SK-N-SH (cell line): ENCODE measurements at regions not wholly inside any gene's neighbourhood (a gene's known extent, or its start where the extent isn't known, plus 50 kb on each side); places are given as distances from the start of the nearest gene placed in this dataset.

ENCODE experiments used
- CTCF ChIA-PET: fragments of 300-600, 350-600 bp; formaldehyde crosslinking; extraction: SDS; loops from one replicate; lab custom pipeline; 2021; lab: Yijun Ruan, JAX
- POLR2A ChIA-PET: fragments of 350-600 bp; sonication (Branson Sonifier 250); formaldehyde crosslinking; extraction: SDS; loops from one replicate; lab custom pipeline; 2020; ENCODE audit warnings: antibody characterized with exemption, inconsistent platforms; lab: Yijun Ruan, JAX
- DNase-seq: peaks from one replicate; pipeline ENCODE4 v3.0.0; 2012
- H2AFZ ChIP-seq: fragments of 200-600 bp; sonication (generic); 2 replicates; pipeline ENCODE4 v1.8.1; 2016; ENCODE audit warnings: antibody characterized with exemption, mild to moderate bottlenecking, low read depth
- H3F3A ChIP-seq: fragments of 200-600 bp; sonication (generic); replicated peaks from 2 replicates; pipeline ENCODE3; 2016; ENCODE audit warnings: antibody characterized with exemption, mild to moderate bottlenecking; ENCODE audit not compliant: insufficient read depth
- H3K27ac ChIP-seq, 2 experiments: fragments of 200-500 bp in 1 of 2; fragments of 200-600 bp in 1 of 2; sonication (Bioruptor generic) in 1 of 2; sonication (generic), shearing (Covaris generic) in 1 of 2; 2 replicates each; pipeline versions ENCODE4 v1.5.1 to v1.6.1; 2014 to 2016; ENCODE audit warnings: low read depth in 2 of 2, inconsistent platforms in 1 of 2, low read length in 1 of 2, mild to moderate bottlenecking in 1 of 2, mixed read lengths in 1 of 2
- H3K27me3 ChIP-seq: fragments of 200-600 bp; sonication (generic), shearing (Covaris generic); 2 replicates; pipeline ENCODE4 v1.6.1; 2016; ENCODE audit warnings: mixed run types; ENCODE audit not compliant: insufficient read depth
- H3K36me3 ChIP-seq, 2 experiments: fragments of 200-500 bp in 1 of 2; fragments of 200-600 bp in 1 of 2; sonication (Bioruptor generic) in 1 of 2; sonication (generic) in 1 of 2; replicated peaks in 1 of 2; 2 replicates each; pipeline versions ENCODE3 to v1.5.1; 2014 to 2016; ENCODE audit warnings: low read length in 1 of 2, mild to moderate bottlenecking in 1 of 2; ENCODE audit not compliant: insufficient read depth in 2 of 2, control insufficient read depth in 1 of 2
- H3K4me1 ChIP-seq, 2 experiments: fragments of 200-500 bp in 1 of 2; fragments of 200-600 bp in 1 of 2; sonication (Bioruptor generic) in 1 of 2; sonication (generic), shearing (Covaris generic) in 1 of 2; 2 replicates each; pipeline versions ENCODE4 v1.5.1 to v1.6.1; 2014 to 2016; ENCODE audit warnings: low read depth in 1 of 2, low read length in 1 of 2, mixed run types in 1 of 2; ENCODE audit not compliant: insufficient read depth in 2 of 2, control insufficient read depth in 1 of 2
- H3K4me2 ChIP-seq: fragments of 200-600 bp; sonication (generic), shearing (Covaris generic); 2 replicates; pipeline ENCODE4 v1.6.1; 2017; ENCODE audit warnings: mixed run types
- H3K4me3 ChIP-seq, 2 experiments: fragments of 200-500 bp in 1 of 2; fragments of 200-600 bp in 1 of 2; sonication (Bioruptor generic) in 1 of 2; sonication (generic), shearing (Covaris generic) in 1 of 2; 2 replicates each; pipeline versions ENCODE4 v1.5.1 to v1.8.1; 2014 to 2016; ENCODE audit warnings: low read depth in 2 of 2, inconsistent platforms in 1 of 2, low read length in 1 of 2, mild to moderate bottlenecking in 1 of 2, mixed read lengths in 1 of 2, moderate library complexity in 1 of 2
- H3K79me2 ChIP-seq: fragments of 200-600 bp; sonication (generic); 2 replicates; pipeline ENCODE4 v1.8.1; 2017; ENCODE audit warnings: mild to moderate bottlenecking; ENCODE audit not compliant: insufficient read depth
- H3K9ac ChIP-seq: fragments of 200-600 bp; sonication (generic); 2 replicates; pipeline ENCODE4 v1.6.1; 2017; ENCODE audit warnings: mixed run types
- H3K9me2 ChIP-seq: fragments of 200-600 bp; sonication (generic); 2 replicates; pipeline ENCODE4 v1.6.1; 2017; ENCODE audit warnings: mixed run types
- H3K9me3 ChIP-seq: fragments of 200-600 bp; sonication (generic); 2 replicates; pipeline ENCODE4 v1.6.1; 2017; ENCODE audit warnings: mixed run types, mild to moderate bottlenecking, moderate library complexity
- H4K20me1 ChIP-seq: fragments of 200-600 bp; sonication (generic); 2 replicates; pipeline ENCODE4 v1.6.1; 2017; ENCODE audit warnings: mild to moderate bottlenecking, mixed run types; ENCODE audit not compliant: insufficient read depth
- EP300 ChIP-seq, 2 experiments: IDR thresholded peaks; 2 replicates each; pipeline versions ENCODE4 v1.4.0 to v1.6.1; 2012; ENCODE audit warnings: borderline replicate concordance in 1 of 2, low read depth in 1 of 2, low read length in 1 of 2
- FOSL2 ChIP-seq: IDR thresholded peaks from 2 replicates; pipeline ENCODE4 v1.4.0; 2012; ENCODE audit warnings: low read depth, mild to moderate bottlenecking, moderate library complexity, borderline replicate concordance
- GATA2 ChIP-seq: sonication (generic); formaldehyde crosslinking; IDR thresholded peaks from 2 replicates; pipeline ENCODE4 v1.5.0; 2020; ENCODE audit warnings: mild to moderate bottlenecking, missing genetic modification reagents
- NRF1 ChIP-seq: IDR thresholded peaks from 2 replicates; pipeline ENCODE4 v1.6.1; 2012; ENCODE audit warnings: low read depth, mild to moderate bottlenecking, low read length
- RAD21 ChIP-seq: IDR thresholded peaks from 2 replicates; pipeline ENCODE4 v1.6.1; 2012; ENCODE audit warnings: mild to moderate bottlenecking, low read length
- RXRA ChIP-seq: IDR thresholded peaks from 2 replicates; pipeline ENCODE4 v1.4.0; 2012; ENCODE audit warnings: low read depth, mild to moderate bottlenecking, borderline replicate concordance
- SMC3 ChIP-seq: IDR thresholded peaks from 2 replicates; pipeline ENCODE4 v1.6.1; 2012; ENCODE audit warnings: low read depth, low read length, improper control_type of control experiment
- WGBS: methylation state at CpG from one replicate; pipeline ENCODE4 v1.1.6; 2017; ENCODE audit warnings: low lambda C conversion rate; 5-methylcytosine and 5-hydroxymethylcytosine counted together
- TF ChIP-seq, protein P1 (sequence below): IDR thresholded peaks from 2 replicates; pipeline ENCODE4 v1.4.0; 2012; ENCODE audit warnings: low read depth
- TF ChIP-seq, protein P2 (sequence below): fragments of 150-350 bp; IDR thresholded peaks from 2 replicates; pipeline ENCODE4 v1.6.1; 2017; ENCODE audit warnings: antibody characterized with exemption, low read length, low read depth, borderline replicate concordance
- TF ChIP-seq, protein P3 (sequence below): fragments of 200-600 bp; sonication (generic); IDR thresholded peaks from 2 replicates; pipeline ENCODE4 v1.6.1; 2017; ENCODE audit warnings: antibody characterized with exemption, mild to moderate bottlenecking, moderate library complexity

DNA sequence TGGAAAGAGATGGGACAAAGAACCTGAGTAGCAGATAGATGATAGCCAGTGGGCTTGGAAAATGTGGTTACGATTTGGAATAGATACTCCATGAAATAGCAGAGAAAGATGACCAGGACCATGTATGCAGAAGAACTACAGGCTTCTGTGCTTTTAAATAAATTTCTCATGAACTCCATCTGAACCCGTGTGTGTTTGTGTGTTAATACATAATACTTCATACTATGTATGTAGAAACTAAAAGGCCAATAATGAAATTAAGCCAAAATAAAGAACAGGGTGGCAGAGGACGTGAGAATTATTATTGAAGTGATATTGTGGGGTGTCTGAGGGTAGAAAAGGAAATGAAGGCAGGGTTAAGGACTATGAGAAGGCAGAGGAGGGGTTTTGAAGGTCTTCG lies 385.1 kb upstream of the RPS23 start:
- Histone ChIP-seq H3K4me1 (peaks cover 0 to 6% of the 10 kb centered on the region in 2 experiments; a peak in 1 of 4 replicates), H3K9me2 (no peaks in the 10 kb centered on the region)
- POLR2A ChIA-PET: no interaction called here

DNA sequence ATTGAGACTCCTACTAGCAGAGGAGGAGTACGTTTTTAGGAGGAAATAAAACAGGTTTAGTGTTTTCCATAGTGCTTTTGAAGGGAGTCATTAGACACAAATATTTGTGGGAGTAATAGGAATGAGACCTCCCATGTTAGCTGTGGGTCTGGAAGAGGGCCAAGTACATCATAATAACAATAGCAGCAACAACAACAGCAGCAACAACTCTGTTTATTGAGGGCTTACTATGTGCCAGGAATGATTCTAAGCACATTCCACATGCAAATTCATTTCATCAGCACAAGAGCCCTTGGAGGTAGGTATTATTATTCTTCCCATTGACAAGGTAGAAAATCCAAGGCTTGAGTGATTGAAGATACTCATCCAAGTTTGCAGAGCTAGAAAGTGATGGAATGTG lies 384.2 kb upstream of the RPS23 start:
- no peak for DNase-seq
- no peak overlapping the region for H2AFZ ChIP-seq
- no peak overlapping the region for H3K27ac ChIP-seq
- no peak overlapping the region for H3K9ac ChIP-seq
- no peak overlapping the region for H3K4me2 ChIP-seq
- H3K27me3 ChIP-seq: no peaks in the 10 kb centered on the region
- ChIA-PET POLR2A (no interaction called here), CTCF (no interaction called here)
- H3F3A ChIP-seq: no peaks in the 10 kb centered on the region
- peaks cover 0 to 6% of the 10 kb centered on the region in 2 experiments; a peak in 1 of 4 replicates for H3K4me1 ChIP-seq
- no peak overlapping the region for H3K4me3 ChIP-seq
- H3K9me2 ChIP-seq: no peaks in the 10 kb centered on the region
- WGBS: 29% methylated on average over 1 of the region's 1 CpG
- H3K9me3 ChIP-seq: no peaks in the 10 kb centered on the region
- no peak for TF ChIP-seq FOSL2
- H3K36me3 ChIP-seq: no peaks in the 10 kb centered on the region
- H3K79me2 ChIP-seq: no peaks in the 10 kb centered on the region
- H4K20me1 ChIP-seq: no peaks in the 10 kb centered on the region

More for the DNA sequence above, 385.1 kb upstream of the RPS23 start:
- Histone ChIP-seq H3K79me2 (no peaks in the 10 kb centered on the region), H3K9ac (no peak overlapping the region), H3K9me3 (no peaks in the 10 kb centered on the region), H3K4me3 (no peak overlapping the region), H4K20me1 (no peaks in the 10 kb centered on the region), H3K4me2 (no peak overlapping the region), H3K27ac (no peak overlapping the region), H3K36me3 (no peaks in the 10 kb centered on the region), H2AFZ (no peak overlapping the region)
- CTCF ChIA-PET: no interaction called here
- no peak for DNase-seq
- no peak for TF ChIP-seq RAD21
- TF ChIP-seq, protein P1, sequence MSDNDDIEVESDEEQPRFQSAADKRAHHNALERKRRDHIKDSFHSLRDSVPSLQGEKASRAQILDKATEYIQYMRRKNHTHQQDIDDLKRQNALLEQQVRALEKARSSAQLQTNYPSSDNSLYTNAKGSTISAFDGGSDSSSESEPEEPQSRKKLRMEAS: no peak
- no peak for TF ChIP-seq SMC3
- no peak for TF ChIP-seq RXRA
- no peak for TF ChIP-seq EP300 (IDR thresholded peaks at IDR 0.05; ENCODE audit: borderline replicate concordance in 1 of 2, low read depth in 1 of 2, low read length in 1 of 2)
- TF ChIP-seq, protein P2, sequence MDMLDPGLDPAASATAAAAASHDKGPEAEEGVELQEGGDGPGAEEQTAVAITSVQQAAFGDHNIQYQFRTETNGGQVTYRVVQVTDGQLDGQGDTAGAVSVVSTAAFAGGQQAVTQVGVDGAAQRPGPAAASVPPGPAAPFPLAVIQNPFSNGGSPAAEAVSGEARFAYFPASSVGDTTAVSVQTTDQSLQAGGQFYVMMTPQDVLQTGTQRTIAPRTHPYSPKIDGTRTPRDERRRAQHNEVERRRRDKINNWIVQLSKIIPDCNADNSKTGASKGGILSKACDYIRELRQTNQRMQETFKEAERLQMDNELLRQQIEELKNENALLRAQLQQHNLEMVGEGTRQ: no peak
- no peak for TF ChIP-seq GATA2 (CRISPR knock-in tag)
- TF ChIP-seq, protein P3, sequence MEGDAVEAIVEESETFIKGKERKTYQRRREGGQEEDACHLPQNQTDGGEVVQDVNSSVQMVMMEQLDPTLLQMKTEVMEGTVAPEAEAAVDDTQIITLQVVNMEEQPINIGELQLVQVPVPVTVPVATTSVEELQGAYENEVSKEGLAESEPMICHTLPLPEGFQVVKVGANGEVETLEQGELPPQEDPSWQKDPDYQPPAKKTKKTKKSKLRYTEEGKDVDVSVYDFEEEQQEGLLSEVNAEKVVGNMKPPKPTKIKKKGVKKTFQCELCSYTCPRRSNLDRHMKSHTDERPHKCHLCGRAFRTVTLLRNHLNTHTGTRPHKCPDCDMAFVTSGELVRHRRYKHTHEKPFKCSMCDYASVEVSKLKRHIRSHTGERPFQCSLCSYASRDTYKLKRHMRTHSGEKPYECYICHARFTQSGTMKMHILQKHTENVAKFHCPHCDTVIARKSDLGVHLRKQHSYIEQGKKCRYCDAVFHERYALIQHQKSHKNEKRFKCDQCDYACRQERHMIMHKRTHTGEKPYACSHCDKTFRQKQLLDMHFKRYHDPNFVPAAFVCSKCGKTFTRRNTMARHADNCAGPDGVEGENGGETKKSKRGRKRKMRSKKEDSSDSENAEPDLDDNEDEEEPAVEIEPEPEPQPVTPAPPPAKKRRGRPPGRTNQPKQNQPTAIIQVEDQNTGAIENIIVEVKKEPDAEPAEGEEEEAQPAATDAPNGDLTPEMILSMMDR: no peak
- no peak for TF ChIP-seq NRF1
- TF ChIP-seq, all 33 proteins: peak for 0
- Histone ChIP-seq H3F3A (no peaks in the 10 kb centered on the region), H3K27me3 (no peaks in the 10 kb centered on the region)
- 48% methylated on average over 4 of the region's 4 CpGs for WGBS
